OCI-LY7 (cell line): ENCODE measurements at regions not wholly inside any gene's neighbourhood (a gene's known extent, or its start where the extent isn't known, plus 50 kb on each side); places are given as distances from the start of the nearest gene placed in this dataset.

Source experiments
- BruUV-seq: library from RNA; stranded (reverse); fragments of 400-500 nt; replicated peaks from 2 replicates; lab custom pipeline; 2021; lab: Mats Ljungman, UMichigan
- CTCF ChIA-PET: fragments of 300-600 bp; sonication (Branson Sonifier 250); formaldehyde crosslinking; loops from one replicate; lab custom pipeline; 2022; ENCODE audit warnings: antibody characterized with exemption; ENCODE audit not compliant: unreplicated experiment; lab: Charles Lee
- POLR2A ChIA-PET: fragments of 300-600 bp; sonication (Branson Sonifier 250); formaldehyde crosslinking; loops from one replicate; lab custom pipeline; 2022; ENCODE audit warnings: antibody characterized with exemption; lab: Charles Lee
- DNase-seq: peaks from one replicate; pipeline ENCODE4 v3.0.0-alpha.2; 2015; ENCODE audit warnings: low spot score
- H2AFZ ChIP-seq: fragments of 200-600 bp; sonication (generic), shearing (Covaris generic); 2 replicates; pipeline ENCODE4 v1.6.1; 2014; ENCODE audit warnings: mild to moderate bottlenecking, antibody characterized with exemption, low read length, moderate library complexity
- H3K27ac ChIP-seq: fragments of 200-600 bp; sonication (generic); 2 replicates; pipeline ENCODE4 v1.5.1; 2014; ENCODE audit warnings: mixed run types, low read depth, mild to moderate bottlenecking, moderate library complexity, low read length, inconsistent platforms; ENCODE audit not compliant: poor library complexity, severe bottlenecking
- H3K36me3 ChIP-seq: fragments of 200-600 bp; sonication (generic); 2 replicates; pipeline ENCODE4 v1.6.1; 2014; ENCODE audit warnings: mild to moderate bottlenecking, antibody characterized with exemption, low read length, moderate library complexity, mixed read lengths; ENCODE audit not compliant: insufficient read depth
- H3K4me1 ChIP-seq: fragments of 200-600 bp; sonication (generic); 2 replicates; pipeline ENCODE4 v1.5.1; 2014; ENCODE audit warnings: mild to moderate bottlenecking, low read length; ENCODE audit not compliant: insufficient read depth, poor library complexity, severe bottlenecking
- H3K4me2 ChIP-seq: fragments of 200-600 bp; sonication (generic); 2 replicates; pipeline ENCODE4 v1.6.1; 2014; ENCODE audit warnings: mild to moderate bottlenecking, low read length
- H3K4me3 ChIP-seq: fragments of 200-600 bp; sonication (generic); 2 replicates; pipeline ENCODE4 v1.5.1; 2014; ENCODE audit warnings: mild to moderate bottlenecking, low read depth, low read length; ENCODE audit not compliant: poor library complexity, severe bottlenecking
- H3K79me2 ChIP-seq: fragments of 200-600 bp; sonication (generic); 2 replicates; pipeline ENCODE4 v1.6.1; 2016; ENCODE audit warnings: low read depth, mild to moderate bottlenecking, low read length, moderate library complexity, mixed read lengths; ENCODE audit not compliant: insufficient read depth
- H3K9me2 ChIP-seq: fragments of 200-600 bp; sonication (generic); 2 replicates; pipeline ENCODE4 v1.6.1; 2016; ENCODE audit warnings: mild to moderate bottlenecking, low read length, mixed read lengths; ENCODE audit not compliant: insufficient read depth
- H3K9me3 ChIP-seq: fragments of 200-600 bp; sonication (generic); 2 replicates; pipeline ENCODE4 v1.6.1; 2014; ENCODE audit warnings: mild to moderate bottlenecking, mixed run types, low read length, mixed read lengths
- H4K20me1 ChIP-seq: fragments of 200-600 bp; sonication (generic); 2 replicates; pipeline ENCODE4 v1.6.1; 2014; ENCODE audit warnings: mild to moderate bottlenecking, antibody characterized with exemption, low read length, moderate library complexity, mixed read lengths; ENCODE audit not compliant: insufficient read depth
- CTCF ChIP-seq: fragments of 200-600 bp; sonication (generic); conservative IDR thresholded peaks from 2 replicates; pipeline ENCODE4 v1.5.1; 2014; ENCODE audit warnings: mild to moderate bottlenecking, antibody characterized with exemption, low read length, moderate library complexity, mixed read lengths
- EZH2phosphoT487 ChIP-seq: fragments of 200-600 bp; sonication (generic); IDR thresholded peaks from 2 replicates; pipeline ENCODE4 v1.6.1; 2018; ENCODE audit warnings: low read depth, borderline replicate concordance, mild to moderate bottlenecking, mixed run types, antibody characterized with exemption, low read length, moderate library complexity, mixed read lengths
- intact Hi-C: fragments of 100-400 bp; cut with micrococcal nuclease; formaldehyde crosslinking; loops from one replicate; pipeline ENCODE4 v1.10.0; 2022; ENCODE audit not compliant: unreplicated experiment

- CTCF ChIA-PET = no interaction called here
These were observed 189.7 kb upstream of the SEMA3D start for GRCh38 chr7:85376589-85376988.

GRCh38 chr7:85356916-85357315, 170.1 kb upstream of the SEMA3D start:
- Histone ChIP-seq H3K9me3 (no peaks in the 10 kb centered on the region), H3K4me3 (no peak overlapping the region), H3K36me3 (no peaks in the 10 kb centered on the region), H3K4me2 (no peak overlapping the region), H2AFZ (no peak overlapping the region), H3K4me1 (no peaks in the 10 kb centered on the region), H3K27ac (no peak overlapping the region), H3K79me2 (no peaks in the 10 kb centered on the region), H4K20me1 (no peaks in the 10 kb centered on the region), H3K9me2 (no peaks in the 10 kb centered on the region)
- POLR2A ChIA-PET = no interaction called here
- no TSS peak for BruUV-seq
- DNase-seq = no peak
- no peak for TF ChIP-seq EZH2phosphoT487
- TF ChIP-seq CTCF = no peak
- intact Hi-C loops = no loop called here
- CTCF ChIA-PET = no interaction called here

More at GRCh38 chr7:85376589-85376988, 189.7 kb upstream of the SEMA3D start:
- Histone ChIP-seq H3K4me3 (no peak overlapping the region), H3K9me3 (no peaks in the 10 kb centered on the region), H3K36me3 (no peaks in the 10 kb centered on the region), H3K79me2 (no peaks in the 10 kb centered on the region), H4K20me1 (no peaks in the 10 kb centered on the region), H3K9me2 (no peaks in the 10 kb centered on the region), H3K4me2 (no peak overlapping the region), H3K27ac (no peak overlapping the region), H3K4me1 (no peaks in the 10 kb centered on the region), H2AFZ (no peak overlapping the region)
- intact Hi-C loops = no loop called here
- no peak for DNase-seq
- BruUV-seq = no TSS peak
- POLR2A ChIA-PET = no interaction called here
- TF ChIP-seq CTCF = no peak
- no peak for TF ChIP-seq EZH2phosphoT487

- H3K4me1 ChIP-seq = no peaks in the 10 kb centered on the region
- no peaks in the 10 kb centered on the region for H4K20me1 ChIP-seq
- ChIA-PET POLR2A (no interaction called here), CTCF (no interaction called here)
- no peak overlapping the region for H3K4me2 ChIP-seq
- intact Hi-C loops = no loop called here
- DNase-seq = no peak
- BruUV-seq = no TSS peak
- H3K36me3 ChIP-seq = no peaks in the 10 kb centered on the region
- H3K9me2 ChIP-seq = no peaks in the 10 kb centered on the region
- H3K79me2 ChIP-seq = no peaks in the 10 kb centered on the region
- H3K9me3 ChIP-seq = no peaks in the 10 kb centered on the region
- H3K4me3 ChIP-seq = no peak overlapping the region
- no peak for TF ChIP-seq EZH2phosphoT487
- TF ChIP-seq CTCF = no peak
- H3K27ac ChIP-seq = no peak overlapping the region
- H2AFZ ChIP-seq = no peak overlapping the region
These were observed 156.6 kb upstream of the SEMA3D start for GRCh38 chr7:85343484-85343883.
